Upper lobe of right lung (tissue), 1 donor: ENCODE measurements at regions not wholly inside any gene's neighbourhood (a gene's known extent, or its start where the extent isn't known, plus 50 kb on each side); places are given as distances from the start of the nearest gene placed in this dataset.
A peak's percentile ranks its signal among the peaks of the same experiment; 100 is the strongest.

Experiments
- ATAC-seq: fragments of 200-7000 bp; cut with Tn5 transposase; one replicate; pipeline ENCODE4 v1.9.1; 2020; ENCODE audit warnings: mild to moderate bottlenecking, moderate library complexity
- DNase-seq: peaks from one replicate; pipeline ENCODE4 v3.0.0-alpha.2; 2020
- H3K27ac ChIP-seq: fragments of 200-600 bp; one replicate; pipeline ENCODE4 v1.8.0; 2022
- H3K27me3 ChIP-seq: fragments of 200-600 bp; one replicate; pipeline ENCODE4 v1.8.0; 2022; ENCODE audit warnings: mild to moderate bottlenecking
- H3K36me3 ChIP-seq: fragments of 200-600 bp; one replicate; pipeline ENCODE4 v1.8.0; 2022
- H3K4me1 ChIP-seq: fragments of 200-600 bp; one replicate; pipeline ENCODE4 v1.8.0; 2022
- H3K4me3 ChIP-seq: fragments of 200-600 bp; one replicate; pipeline ENCODE4 v1.8.0; 2022; ENCODE audit warnings: mild to moderate bottlenecking
- H3K9me3 ChIP-seq: fragments of 200-600 bp; one replicate; pipeline ENCODE4 v1.8.0; 2022
- CTCF ChIP-seq: fragments of 200-600 bp; IDR thresholded peaks from one replicate; pipeline ENCODE4 v1.8.0; 2022; ENCODE audit warnings: antibody characterized with exemption
- intact Hi-C: fragments of 100-400 bp; cut with DNase I; formaldehyde crosslinking; loops from one replicate; pipeline ENCODE4 v1.11.0; 2022
- donor health status: DM: no; HTN: yes; CAD: no; lungs with severe emphysema.

DNA sequence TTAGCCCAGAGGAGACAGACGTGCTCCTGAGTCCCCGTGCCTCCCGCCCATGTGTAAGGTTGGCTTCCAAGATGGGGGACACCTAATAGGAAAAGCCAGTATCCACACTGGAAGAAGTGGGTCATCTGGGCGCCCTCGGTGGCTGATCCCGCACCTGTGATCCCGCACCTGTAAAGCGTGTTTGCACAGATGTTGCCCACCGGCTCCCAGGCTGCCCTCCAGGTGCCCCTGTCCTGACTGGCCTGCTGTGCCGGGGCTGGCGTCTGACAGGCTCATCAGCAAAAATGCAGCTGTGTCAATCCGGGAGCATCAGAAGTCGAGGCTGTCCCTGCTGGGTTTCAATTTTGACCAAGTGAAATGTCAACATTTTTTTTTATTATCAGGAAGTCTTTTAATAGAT lies 88.5 kb downstream of the IRX1 start:
- no peak for ATAC-seq
- intact Hi-C loops: no loop called here
- Histone ChIP-seq H3K27ac (no peak overlapping the region), H3K4me1 (no peaks in the 10 kb centered on the region), H3K36me3 (no peaks in the 10 kb centered on the region), H3K27me3 (no peaks in the 10 kb centered on the region), H3K4me3 (no peak overlapping the region), H3K9me3 (no peaks in the 10 kb centered on the region)
- DNase-seq: no peak
- TF ChIP-seq CTCF: no peak

DNA sequence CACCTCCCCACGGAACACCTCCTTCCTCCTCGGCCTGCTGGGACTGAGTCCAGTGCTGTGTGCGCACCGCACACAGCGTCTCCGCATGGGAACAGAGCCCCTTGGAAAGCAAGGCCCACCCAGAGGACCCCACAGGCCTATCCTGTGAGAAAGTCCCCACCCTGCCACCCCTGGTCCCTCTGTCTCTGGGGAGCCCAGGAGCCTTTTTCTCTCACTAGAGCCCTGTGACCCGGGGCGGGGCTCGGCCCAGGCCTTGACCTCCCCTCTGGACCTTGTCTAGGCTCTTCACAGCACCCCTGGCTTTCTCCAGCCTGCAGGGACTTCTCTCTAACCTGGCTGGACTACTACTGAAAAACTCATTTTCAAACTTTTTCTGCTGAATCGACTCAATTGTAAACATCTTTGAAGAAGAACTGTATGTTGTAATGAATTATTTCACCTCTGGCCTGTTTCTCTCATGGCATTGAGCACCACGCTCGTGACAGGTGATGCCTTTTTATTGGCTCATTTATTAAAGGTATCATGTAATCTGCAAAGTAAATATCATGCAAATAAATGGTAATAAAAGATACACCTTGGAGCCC lies 89.2 kb downstream of the IRX1 start:
- no peak for TF ChIP-seq CTCF
- H3K36me3 ChIP-seq: no peaks in the 10 kb centered on the region
- DNase-seq (no peak), ATAC-seq (peak; percentile 40)
- intact Hi-C loops: no loop called here
- H3K9me3 ChIP-seq: no peaks in the 10 kb centered on the region
- no peak overlapping the region for H3K4me3 ChIP-seq
- H3K4me1 ChIP-seq: no peaks in the 10 kb centered on the region
- H3K27ac ChIP-seq: no peak overlapping the region
- no peaks in the 10 kb centered on the region for H3K27me3 ChIP-seq

DNA sequence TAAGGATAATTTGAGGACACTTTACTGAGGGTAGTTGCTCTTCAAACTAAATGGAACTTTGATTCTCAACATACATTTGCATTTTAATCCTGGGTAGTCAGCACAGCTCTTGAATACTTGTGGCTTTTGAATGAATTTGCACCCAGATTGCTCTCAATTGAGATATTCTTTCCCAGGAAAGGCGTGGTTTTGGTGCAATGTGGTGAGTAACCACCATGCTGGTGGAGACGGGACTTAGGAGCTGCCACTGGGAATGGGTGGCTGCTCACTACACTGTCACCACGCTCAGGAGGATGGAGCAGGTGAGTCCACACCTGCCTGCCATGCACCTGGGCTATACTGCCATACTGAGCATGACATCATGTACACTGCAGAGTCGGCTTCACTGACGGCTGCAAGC lies 99.2 kb downstream of the IRX1 start:
- no peak for TF ChIP-seq CTCF
- ATAC-seq: no peak
- no peaks in the 10 kb centered on the region for H3K36me3 ChIP-seq
- intact Hi-C loops: no loop called here
- no peak overlapping the region for H3K27ac ChIP-seq
- no peaks in the 10 kb centered on the region for H3K27me3 ChIP-seq
- no peak overlapping the region for H3K4me3 ChIP-seq
- H3K4me1 ChIP-seq: no peaks in the 10 kb centered on the region
- no peaks in the 10 kb centered on the region for H3K9me3 ChIP-seq
- DNase-seq: no peak

- no peak for TF ChIP-seq CTCF
- ATAC-seq: no peak
- intact Hi-C loops: no loop called here
Measured at GRCh38 chr5:3695818-3696217, 100.2 kb downstream of the IRX1 start.

GRCh38 chr5:3698412-3698811 lies 102.8 kb downstream of the IRX1 start:
- Histone ChIP-seq H3K9me3 (no peaks in the 10 kb centered on the region), H3K36me3 (no peaks in the 10 kb centered on the region), H3K27ac (no peak overlapping the region), H3K4me1 (no peaks in the 10 kb centered on the region), H3K27me3 (no peaks in the 10 kb centered on the region), H3K4me3 (no peak overlapping the region)
- intact Hi-C loops: no loop called here
- TF ChIP-seq CTCF: no peak
- DNase-seq: no peak
- peak; percentile 28 for ATAC-seq

More at GRCh38 chr5:3695818-3696217, 100.2 kb downstream of the IRX1 start:
- Histone ChIP-seq H3K27me3 (no peaks in the 10 kb centered on the region), H3K9me3 (no peaks in the 10 kb centered on the region), H3K36me3 (no peaks in the 10 kb centered on the region), H3K4me3 (no peak overlapping the region), H3K4me1 (no peaks in the 10 kb centered on the region), H3K27ac (no peak overlapping the region)
- no peak for DNase-seq

DNA sequence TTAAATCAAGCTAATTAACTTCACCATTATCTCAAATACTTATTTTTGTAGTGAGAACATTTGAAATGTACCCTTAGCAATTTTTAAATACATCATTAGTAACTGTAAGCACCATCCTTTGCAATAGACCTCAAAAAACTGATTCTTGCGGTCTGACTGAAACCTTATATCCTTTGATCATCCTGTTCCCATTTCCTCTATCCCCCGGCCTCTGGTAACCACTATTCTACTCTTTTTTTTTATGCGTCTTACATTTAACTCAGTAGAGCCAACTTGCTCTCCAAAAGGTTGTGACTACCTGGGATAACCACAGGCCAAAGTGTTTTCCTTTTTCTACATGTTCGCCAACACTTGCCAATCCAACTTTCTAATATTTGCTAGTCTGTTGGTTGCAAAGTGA lies 106.1 kb downstream of the IRX1 start:
- ATAC-seq (no peak), DNase-seq (no peak)
- Histone ChIP-seq H3K4me1 (no peaks in the 10 kb centered on the region), H3K36me3 (no peaks in the 10 kb centered on the region), H3K27me3 (no peaks in the 10 kb centered on the region), H3K9me3 (no peaks in the 10 kb centered on the region), H3K27ac (no peak overlapping the region), H3K4me3 (no peak overlapping the region)
- TF ChIP-seq CTCF: no peak
- intact Hi-C loops: no loop called here
